ENCODE measurements at regions not wholly inside any gene's neighbourhood (a gene's known extent, or its start where the extent isn't known, plus 50 kb on each side); places are given as distances from the start of the nearest gene placed in this dataset.

- Histone ChIP-seq H3K4me3 (ENCODE audit: low read length in 3 of 3) (peak overlapping the region in 1 of 3 donors; percentile 16), H3K4me1 (ENCODE audit: control insufficient read depth in 2 of 3, insufficient read depth in 2 of 3, low read depth in 1 of 3, low read length in 3 of 3) (peaks cover 2 to 28% (median 25%) of the 10 kb centered on the region in 3 donors), H3K27me3 (ENCODE audit: control insufficient read depth, insufficient read depth, low read length) (no peaks in the 10 kb centered on the region), H3K27ac (ENCODE audit: low read depth in 2 of 2, low read length in 2 of 2) (peak overlapping the region; percentile 76 to 89), H3K36me3 (ENCODE audit: control insufficient read depth in 2 of 3, insufficient read depth in 3 of 3, low read length in 3 of 3) (no peaks in the 10 kb centered on the region), H3K9me3 (ENCODE audit: control insufficient read depth in 2 of 3, insufficient read depth in 1 of 3, low read length in 3 of 3) (peaks cover 0 to 7% (median 0%) of the 10 kb centered on the region in 3 donors), H3K9ac (ENCODE audit: low read length in 3 of 3) (peak overlapping the region in 1 of 3 donors; percentile 31)
- intact Hi-C loops (cut with DNase I), result no loop called here
- TF ChIP-seq CTCF (IDR thresholded peaks at IDR 0.05; ENCODE audit: borderline replicate concordance, extremely low read depth, insufficient read depth), result peak; percentile 16
- DNase-seq (peak; percentile 65 to 97 (median 80)), FAIRE-seq (peak; percentile 21)
These were observed 160.2 kb downstream of the PSMG1 start for GRCh38 chr21:39022863-39023693.

GRCh38 chr21:39022466-39022862 lies 160.8 kb downstream of the PSMG1 start:
- intact Hi-C loops (cut with DNase I), result no loop called here
- FAIRE-seq, result no peak
- Histone ChIP-seq H3K27me3 (ENCODE audit: control insufficient read depth, insufficient read depth, low read length) (no peaks in the 10 kb centered on the region), H3K4me1 (ENCODE audit: control insufficient read depth in 2 of 3, insufficient read depth in 2 of 3, low read depth in 1 of 3, low read length in 3 of 3) (peaks cover 2 to 28% (median 25%) of the 10 kb centered on the region in 3 donors), H3K27ac (ENCODE audit: low read depth in 2 of 2, low read length in 2 of 2) (peak overlapping the region; percentile 76 to 89), H3K9ac (ENCODE audit: low read length in 3 of 3) (peak overlapping the region in 1 of 3 donors; percentile 31), H3K9me3 (ENCODE audit: control insufficient read depth in 2 of 3, insufficient read depth in 1 of 3, low read length in 3 of 3) (peaks cover 0 to 1% (median 0%) of the 10 kb centered on the region in 3 donors), H3K4me3 (ENCODE audit: low read length in 3 of 3) (no peak overlapping the region), H3K36me3 (ENCODE audit: control insufficient read depth in 2 of 3, insufficient read depth in 3 of 3, low read length in 3 of 3) (no peaks in the 10 kb centered on the region)
- peak in 1 of 5 donors; percentile 76 for DNase-seq
- TF ChIP-seq CTCF (IDR thresholded peaks at IDR 0.05; ENCODE audit: borderline replicate concordance, extremely low read depth, insufficient read depth), result no peak

- no peak for TF ChIP-seq CTCF (IDR thresholded peaks at IDR 0.05; ENCODE audit: borderline replicate concordance, extremely low read depth, insufficient read depth)
- peak in 1 of 5 donors; percentile 76 for DNase-seq
- intact Hi-C loops (cut with DNase I), result no loop called here
- FAIRE-seq, result no peak
- Histone ChIP-seq H3K4me1 (ENCODE audit: control insufficient read depth in 2 of 3, insufficient read depth in 2 of 3, low read depth in 1 of 3, low read length in 3 of 3) (peaks cover 2 to 28% (median 25%) of the 10 kb centered on the region in 3 donors), H3K27me3 (ENCODE audit: control insufficient read depth, insufficient read depth, low read length) (no peaks in the 10 kb centered on the region), H3K36me3 (ENCODE audit: control insufficient read depth in 2 of 3, insufficient read depth in 3 of 3, low read length in 3 of 3) (no peaks in the 10 kb centered on the region), H3K9ac (ENCODE audit: low read length in 3 of 3) (peak overlapping the region in 1 of 3 donors; percentile 31), H3K27ac (ENCODE audit: low read depth in 2 of 2, low read length in 2 of 2) (peak overlapping the region; percentile 76 to 89), H3K4me3 (ENCODE audit: low read length in 3 of 3) (no peak overlapping the region), H3K9me3 (ENCODE audit: control insufficient read depth in 2 of 3, insufficient read depth in 1 of 3, low read length in 3 of 3) (no peaks in the 10 kb centered on the region)
These were observed 161.2 kb downstream of the PSMG1 start for GRCh38 chr21:39022035-39022434.

Measured in kidney (tissue), 13 donors.